Stimulated activated CD4-positive, alpha-beta T cell treated with anti-CD3 and anti-CD28 coated beads, Interleukin-1b, Interleukin-23, amount 100 ng/mL, for 4 hours (primary cell): ENCODE measurements at regions not wholly inside any gene's neighbourhood (a gene's known extent, or its start where the extent isn't known, plus 50 kb on each side); places are given as distances from the start of the nearest gene placed in this dataset.
A peak's percentile ranks its signal among the peaks of the same experiment; 100 is the strongest.

Experiments used
- DNase-seq, 2 donors: peaks; one replicate each; pipeline ENCODE4 v3.0.0-alpha.2; 2020; ENCODE audit warnings: low read depth in 2 of 2

GRCh38 chr10:113364227-113364626 is 188.6 kb upstream of the HABP2 start:
- DNase-seq = no peak

GRCh38 chr10:113368666-113369364 is 184.0 kb upstream of the HABP2 start:
- no peak for DNase-seq

GRCh38 chr10:113369365-113369694 is 183.5 kb upstream of the HABP2 start:
- DNase-seq = no peak

- DNase-seq = no peak
These were observed 176.4 kb upstream of the HABP2 start for GRCh38 chr10:113376428-113376827.

GRCh38 chr10:113379091-113379490 is 173.8 kb upstream of the HABP2 start:
- no peak for DNase-seq

GRCh38 chr10:113381416-113381815 is 171.4 kb upstream of the HABP2 start:
- no peak for DNase-seq

GRCh38 chr10:113381981-113382509 is 170.8 kb upstream of the HABP2 start:
- no peak for DNase-seq

- no peak for DNase-seq
These were observed 170.2 kb upstream of the HABP2 start for GRCh38 chr10:113382691-113383090.

- no peak for DNase-seq
These were observed 168.7 kb upstream of the HABP2 start for GRCh38 chr10:113384181-113384580.

GRCh38 chr10:113385021-113385999 is 167.5 kb upstream of the HABP2 start:
- peak; percentile 20 to 24 for DNase-seq

- no peak for DNase-seq
These were observed 166.8 kb upstream of the HABP2 start for GRCh38 chr10:113386005-113386404.

GRCh38 chr10:113389969-113390368 is 162.9 kb upstream of the HABP2 start:
- DNase-seq = no peak

GRCh38 chr10:113390896-113391295 is 162.0 kb upstream of the HABP2 start:
- no peak for DNase-seq

- no peak for DNase-seq
These were observed 155.8 kb upstream of the HABP2 start for GRCh38 chr10:113397047-113397446.

- DNase-seq = no peak
These were observed 153.8 kb upstream of the HABP2 start for GRCh38 chr10:113399065-113399464.

GRCh38 chr10:113402602-113403001 is 150.3 kb upstream of the HABP2 start:
- no peak for DNase-seq

GRCh38 chr10:113407218-113407617 is 145.6 kb upstream of the HABP2 start:
- DNase-seq = no peak

GRCh38 chr10:113409175-113409574 is 143.7 kb upstream of the HABP2 start:
- DNase-seq = no peak

GRCh38 chr10:113410618-113411017 is 142.2 kb upstream of the HABP2 start:
- no peak for DNase-seq

- no peak for DNase-seq
These were observed 141.4 kb upstream of the HABP2 start for GRCh38 chr10:113411456-113411855.

GRCh38 chr10:113412161-113412560 is 140.7 kb upstream of the HABP2 start:
- no peak for DNase-seq

- DNase-seq = no peak
These were observed 138.3 kb upstream of the HABP2 start for GRCh38 chr10:113414543-113414942.

- no peak for DNase-seq
These were observed 137.6 kb upstream of the HABP2 start for GRCh38 chr10:113415246-113415645.
